Transverse colon (tissue), 3 donors: ENCODE measurements at regions not wholly inside any gene's neighbourhood (a gene's known extent, or its start where the extent isn't known, plus 50 kb on each side); places are given as distances from the start of the nearest gene placed in this dataset.

ENCODE experiments used
- CTCF ChIP-seq, 5 experiments: fragments of 200-600 bp in 3 of 5; fragments of 450-650 bp in 2 of 5; sonication (generic) in 3 of 5; IDR thresholded peaks; 1 replicate in 2 of 5; 2 replicates in 3 of 5; pipeline ENCODE4 v1.5.1; 2016 to 2017; ENCODE audit warnings: antibody characterized with exemption in 5 of 5, inconsistent platforms in 3 of 5, mild to moderate bottlenecking in 2 of 5, moderate library complexity in 1 of 5
- EP300 ChIP-seq: sonication (generic); formaldehyde crosslinking; IDR thresholded peaks from one replicate; pipeline ENCODE4 v1.6.1; 2017; ENCODE audit warnings: antibody characterized with exemption, low read depth
- POLR2A ChIP-seq: fragments of 450-650 bp; IDR thresholded peaks from one replicate; pipeline ENCODE4 v1.6.1; 2016; ENCODE audit warnings: antibody characterized with exemption, mild to moderate bottlenecking, moderate library complexity

GRCh38 chr1:221106616-221107015 is 227.4 kb downstream of the HLX start:
- no peak for TF ChIP-seq CTCF (IDR thresholded peaks at IDR 0.05)
- no peak for TF ChIP-seq POLR2A
- no peak for TF ChIP-seq EP300
